Stimulated activated CD4-positive, alpha-beta T cell treated with anti-CD3 and anti-CD28 coated beads, Interleukin-4, amount 100 ng/mL, for 1 hour (primary cell): ENCODE measurements at regions not wholly inside any gene's neighbourhood (a gene's known extent, or its start where the extent isn't known, plus 50 kb on each side); places are given as distances from the start of the nearest gene placed in this dataset.
"Not testable (repeated sequence)": the region's sequence is repeated elsewhere in the genome, so short reads cannot be mapped to it uniquely, and the experiment has no call there.

Experiments used
- DNase-seq: peaks from one replicate; pipeline ENCODE4 v3.0.0-alpha.2; 2020

DNA sequence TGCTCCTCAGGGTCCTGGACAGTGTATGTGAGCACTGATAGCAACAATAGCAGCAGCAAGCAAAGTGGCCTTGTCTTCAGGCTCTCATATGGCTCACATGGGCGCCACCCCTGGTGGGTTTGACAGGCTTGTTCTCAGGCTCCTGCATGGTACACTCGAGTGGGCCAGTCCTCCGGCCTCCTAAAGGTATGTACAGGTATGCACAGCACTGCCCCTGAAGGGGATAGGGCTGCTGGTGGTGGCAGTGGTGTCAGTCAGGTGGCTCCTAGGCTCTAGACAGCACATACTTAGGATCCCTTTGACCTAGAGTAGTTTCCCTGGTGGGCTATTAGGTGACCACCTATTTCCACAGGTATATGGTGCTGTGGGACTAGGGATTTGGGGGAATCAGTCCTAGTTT is 79.8 kb downstream of the LGALS9B start:
- not testable (repeated sequence) for DNase-seq

DNA sequence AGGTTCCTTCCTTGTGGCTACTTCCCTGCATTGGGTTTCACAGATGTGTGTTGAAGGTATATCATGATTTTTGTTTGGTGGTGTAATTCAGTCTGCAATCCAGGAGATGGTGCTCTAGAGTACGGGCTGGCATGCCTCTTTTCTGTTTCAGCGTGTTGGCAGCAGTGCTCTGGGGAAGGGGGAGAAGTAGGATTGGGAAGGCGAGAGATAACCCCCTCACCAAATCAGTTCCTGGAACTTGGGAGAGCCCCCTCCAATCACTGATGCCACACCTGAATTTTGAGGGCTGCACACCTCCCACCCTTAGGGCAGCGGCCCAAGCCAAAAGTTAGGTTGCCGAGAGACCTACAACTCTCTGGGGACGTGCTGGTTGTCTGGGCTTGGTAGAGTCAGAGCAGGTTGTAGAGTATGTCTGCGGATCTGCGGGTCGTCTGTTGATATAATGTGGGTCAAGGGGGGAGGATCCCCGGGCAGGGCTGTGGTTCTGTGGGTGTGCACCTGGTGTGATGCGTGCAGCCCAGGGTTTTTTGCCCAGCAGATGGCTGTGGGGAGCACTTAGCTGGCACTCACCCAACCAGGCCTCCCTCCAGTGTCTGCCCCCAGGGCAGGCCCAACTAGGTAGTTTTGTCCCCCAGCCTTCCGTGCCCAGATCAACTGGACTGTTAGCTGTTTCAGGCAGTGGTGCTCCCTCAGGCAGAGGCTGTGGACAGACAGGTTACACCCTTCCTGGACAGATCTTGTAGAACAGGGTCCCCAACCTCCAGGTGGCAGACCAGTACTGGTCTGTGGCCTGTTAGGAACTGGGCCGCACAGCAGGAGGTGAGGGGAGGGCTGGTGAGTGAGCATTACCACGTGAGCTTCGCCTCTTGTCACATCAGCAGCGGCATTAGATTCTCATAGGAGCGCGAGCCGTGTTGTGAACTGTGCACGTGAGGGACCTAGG is 85.7 kb downstream of the LGALS9B start:
- DNase-seq: peak; percentile 5

DNA sequence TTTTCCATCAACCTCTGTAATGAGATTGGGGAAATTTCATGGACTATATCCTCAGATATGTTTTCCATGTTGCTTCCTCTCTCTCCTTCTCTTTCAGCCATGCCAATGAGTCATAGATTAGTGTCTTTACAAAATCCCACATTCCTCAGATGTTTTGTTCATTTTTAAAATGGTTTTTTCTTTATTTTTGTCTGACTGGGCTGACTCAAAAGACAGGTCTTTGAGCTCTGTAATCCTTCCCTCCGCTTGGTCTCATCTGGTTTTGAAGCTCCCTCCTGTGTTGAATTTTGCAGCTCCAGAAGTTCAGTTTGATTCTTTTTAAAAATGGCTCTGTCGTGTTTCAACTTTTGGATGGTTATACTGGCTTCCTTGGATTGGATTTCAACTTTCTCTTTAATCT is 86.7 kb downstream of the LGALS9B start:
- DNase-seq: not testable (repeated sequence)

DNA sequence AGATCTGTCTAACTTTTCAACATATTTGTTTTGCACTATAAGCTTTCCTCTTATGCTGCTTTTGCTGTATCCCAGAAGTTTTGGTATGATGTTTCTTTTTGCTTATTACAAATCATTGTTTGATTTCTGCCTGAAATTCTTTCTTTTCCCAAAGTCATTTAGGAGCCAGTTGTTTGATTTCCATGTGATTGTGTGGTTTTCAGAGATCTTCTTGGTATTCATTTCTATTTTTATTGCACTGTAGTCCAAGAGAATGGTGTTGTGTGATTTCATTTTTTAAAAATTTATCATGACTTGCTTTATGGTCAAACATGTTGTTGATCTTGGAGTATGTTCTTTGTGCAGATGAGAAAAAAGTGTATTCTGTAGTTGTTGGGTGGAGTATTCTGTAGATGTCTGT is 88.1 kb downstream of the LGALS9B start:
- DNase-seq: not testable (repeated sequence)

DNA sequence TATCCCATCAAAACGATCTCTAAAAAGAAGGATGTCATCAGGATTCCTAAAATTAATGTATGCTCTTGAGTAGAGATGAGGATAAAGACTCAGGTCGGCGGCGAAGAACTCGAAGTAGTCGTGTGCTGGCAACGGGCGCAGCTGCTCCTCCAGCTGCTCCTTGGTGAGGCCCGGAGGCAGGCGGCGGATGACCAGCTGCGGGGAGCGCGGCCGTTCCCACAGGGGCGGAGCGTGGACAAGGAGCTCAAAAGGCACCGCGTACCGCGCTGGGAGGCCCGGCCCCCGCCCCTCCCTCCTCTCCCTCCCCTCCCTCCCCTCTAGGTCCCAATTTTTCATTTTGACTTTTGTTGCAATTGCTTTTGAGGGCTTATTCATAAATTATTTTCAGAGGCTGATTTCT is 90.7 kb downstream of the LGALS9B start:
- not testable (repeated sequence) for DNase-seq

DNA sequence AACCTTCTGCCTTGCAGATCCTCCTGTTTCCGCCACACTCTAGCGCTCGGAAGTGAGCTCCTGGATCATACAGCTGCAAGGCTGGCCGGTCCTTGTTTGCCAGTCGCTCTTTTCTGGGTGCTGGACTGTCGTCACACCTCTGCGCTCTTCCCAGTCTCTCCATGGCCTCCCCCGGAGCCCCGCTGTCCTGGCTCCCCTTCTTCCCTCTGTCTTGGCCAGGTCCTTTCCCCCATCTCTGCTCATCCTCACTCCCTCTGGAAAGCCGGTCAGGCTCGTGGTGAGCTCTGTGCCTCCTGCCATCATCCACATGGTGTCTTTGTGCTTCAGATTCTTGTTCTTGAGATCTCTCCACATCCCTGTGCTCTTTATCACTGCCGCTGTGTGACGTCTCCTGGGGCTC is 91.6 kb downstream of the LGALS9B start:
- DNase-seq: not testable (repeated sequence)
